HG03575 (cell line): ENCODE measurements at regions not wholly inside any gene's neighbourhood (a gene's known extent, or its start where the extent isn't known, plus 50 kb on each side); places are given as distances from the start of the nearest gene placed in this dataset.

Experiments
- ATAC-seq: cut with Tn5 transposase; IDR thresholded peaks from one replicate; pipeline ENCODE4 v1.9.1; 2021; ENCODE audit not compliant: unreplicated experiment, insufficient number of reproducible peaks, low FRiP score; ENCODE audit errors: extremely low read depth

- no peak for ATAC-seq
Measured at GRCh38 chr12:93242154-93242972, 135.4 kb upstream of the NUDT4 start.

GRCh38 chr12:93243382-93243688 lies 134.4 kb upstream of the NUDT4 start:
- no peak for ATAC-seq

GRCh38 chr12:93243689-93244513 lies 133.8 kb upstream of the NUDT4 start:
- no peak for ATAC-seq

GRCh38 chr12:93244514-93245077 lies 133.1 kb upstream of the NUDT4 start:
- no peak for ATAC-seq

GRCh38 chr12:93245543-93245942 lies 132.2 kb upstream of the NUDT4 start:
- ATAC-seq, result peak; percentile 44

- no peak for ATAC-seq
Measured at GRCh38 chr12:93247313-93247991, 130.3 kb upstream of the NUDT4 start.

GRCh38 chr12:93252221-93252620 lies 125.5 kb upstream of the NUDT4 start:
- ATAC-seq, result no peak

GRCh38 chr12:93254911-93255310 lies 122.8 kb upstream of the NUDT4 start:
- no peak for ATAC-seq

GRCh38 chr12:93256256-93256969 lies 121.3 kb upstream of the NUDT4 start:
- ATAC-seq, result no peak

- ATAC-seq, result no peak
Measured at GRCh38 chr12:93261505-93262094, 116.1 kb upstream of the NUDT4 start.

GRCh38 chr12:93272997-93273396 lies 104.7 kb upstream of the NUDT4 start:
- ATAC-seq, result no peak

- no peak for ATAC-seq
Measured at GRCh38 chr12:93273834-93274564, 103.7 kb upstream of the NUDT4 start.

- ATAC-seq, result no peak
Measured at GRCh38 chr12:93274937-93275336, 102.8 kb upstream of the NUDT4 start.

- ATAC-seq, result no peak
Measured at GRCh38 chr12:93275589-93275988, 102.1 kb upstream of the NUDT4 start.

- ATAC-seq, result no peak
Measured at GRCh38 chr12:93279565-93280412, 97.9 kb upstream of the NUDT4 start.

GRCh38 chr12:93287149-93287548 lies 90.6 kb upstream of the NUDT4 start:
- ATAC-seq, result no peak

GRCh38 chr12:93288626-93289025 lies 89.1 kb upstream of the NUDT4 start:
- ATAC-seq, result no peak
